H9 (cell line): ENCODE measurements at regions not wholly inside any gene's neighbourhood (a gene's known extent, or its start where the extent isn't known, plus 50 kb on each side); places are given as distances from the start of the nearest gene placed in this dataset.

Source experiments
- DNase-seq: peaks from one replicate; pipeline ENCODE4 v3.0.0-alpha.2; 2017
- H2AFZ ChIP-seq: one replicate; pipeline ENCODE4 v1.6.1; 2013; ENCODE audit warnings: mild to moderate bottlenecking, low read length, control low read depth, moderate library complexity
- H2AK5ac ChIP-seq: 2 replicates; pipeline ENCODE4 v1.6.1; 2013; ENCODE audit warnings: low read length, control low read depth, mixed read lengths; ENCODE audit not compliant: insufficient read length
- H2BK120ac ChIP-seq: one replicate; pipeline ENCODE4 v1.6.1; 2013; ENCODE audit warnings: low read depth, mild to moderate bottlenecking, low read length, control low read depth, inconsistent platforms; ENCODE audit not compliant: poor library complexity, severe bottlenecking
- H2BK12ac ChIP-seq: 2 replicates; pipeline ENCODE4 v1.6.1; 2013; ENCODE audit warnings: low read length, control low read depth, mixed read lengths, low read depth; ENCODE audit not compliant: insufficient read length
- H2BK15ac ChIP-seq: 2 replicates; pipeline ENCODE4 v1.6.1; 2013; ENCODE audit warnings: low read depth, low read length, control low read depth
- H2BK20ac ChIP-seq: one replicate; pipeline ENCODE4 v1.6.1; 2013; ENCODE audit warnings: low read depth, mild to moderate bottlenecking, low read length, control low read depth, inconsistent platforms; ENCODE audit not compliant: poor library complexity, severe bottlenecking
- H2BK5ac ChIP-seq: 2 replicates; pipeline ENCODE4 v1.6.1; 2013; ENCODE audit warnings: low read length, control low read depth, mixed read lengths; ENCODE audit not compliant: insufficient read length
- H3K14ac ChIP-seq: 2 replicates; pipeline ENCODE4 v1.6.1; 2013; ENCODE audit warnings: low read length, control low read depth; ENCODE audit not compliant: insufficient read depth
- H3K18ac ChIP-seq: 2 replicates; pipeline ENCODE4 v1.6.1; 2013; ENCODE audit warnings: low read depth, mild to moderate bottlenecking, mixed read lengths, low read length, control low read depth; ENCODE audit not compliant: insufficient read length
- H3K23ac ChIP-seq: 2 replicates; pipeline ENCODE4 v1.6.1; 2013; ENCODE audit warnings: low read length, control low read depth, mixed read lengths, low read depth; ENCODE audit not compliant: insufficient read length
- H3K23me2 ChIP-seq: 2 replicates; pipeline ENCODE4 v1.6.1; 2013; ENCODE audit warnings: low read depth, mild to moderate bottlenecking, mixed read lengths, low read length, control low read depth; ENCODE audit not compliant: insufficient read length, poor library complexity, severe bottlenecking
- H3K27ac ChIP-seq: 2 replicates; pipeline ENCODE4 v1.5.1; 2013; ENCODE audit warnings: low read length, control low read depth, mixed read lengths, low read depth; ENCODE audit not compliant: insufficient read length
- H3K27me3 ChIP-seq: 2 replicates; pipeline ENCODE4 v1.6.1; 2013; ENCODE audit warnings: low read length, control low read depth, inconsistent platforms; ENCODE audit not compliant: insufficient read depth
- H3K4ac ChIP-seq: 2 replicates; pipeline ENCODE4 v1.6.1; 2013; ENCODE audit warnings: low read depth, mild to moderate bottlenecking, control low read depth, inconsistent platforms, low read length, moderate library complexity
- H3K4me1 ChIP-seq: 2 replicates; pipeline ENCODE4 v1.6.1; 2013; ENCODE audit warnings: low read length, control low read depth, inconsistent platforms; ENCODE audit not compliant: insufficient read depth
- H3K4me2 ChIP-seq: 2 replicates; pipeline ENCODE4 v1.6.1; 2013; ENCODE audit warnings: low read length, control low read depth, mixed read lengths; ENCODE audit not compliant: insufficient read length, insufficient read depth
- H3K56ac ChIP-seq: 2 replicates; pipeline ENCODE4 v1.6.1; 2013; ENCODE audit warnings: low read depth, mild to moderate bottlenecking, mixed read lengths, low read length, control low read depth; ENCODE audit not compliant: insufficient read length
- H3K79me1 ChIP-seq: 2 replicates; pipeline ENCODE4 v1.6.1; 2013; ENCODE audit warnings: low read depth, mild to moderate bottlenecking, moderate library complexity, low read length, control low read depth, inconsistent platforms; ENCODE audit not compliant: insufficient read depth, poor library complexity, severe bottlenecking
- H3K79me2 ChIP-seq: 2 replicates; pipeline ENCODE4 v1.6.1; 2013; ENCODE audit warnings: low read length, control low read depth, inconsistent platforms; ENCODE audit not compliant: insufficient read depth
- H3K9ac ChIP-seq: 2 replicates; pipeline ENCODE4 v1.6.1; 2013; ENCODE audit warnings: low read length, control low read depth, mixed read lengths; ENCODE audit not compliant: insufficient read length; ENCODE audit errors: extremely low read depth
- H3K9me3 ChIP-seq: one replicate; pipeline ENCODE4 v1.6.1; 2013; ENCODE audit warnings: low read depth, low read length, inconsistent platforms; ENCODE audit not compliant: control insufficient read depth
- H3T11ph ChIP-seq: one replicate; pipeline ENCODE4 v1.6.1; 2013; ENCODE audit warnings: mild to moderate bottlenecking, low read length, control low read depth, inconsistent platforms
- H4K20me1 ChIP-seq: one replicate; pipeline ENCODE4 v1.6.1; 2013; ENCODE audit not compliant: control insufficient read depth, insufficient read length, insufficient read depth
- H4K5ac ChIP-seq: 2 replicates; pipeline ENCODE4 v1.6.1; 2013; ENCODE audit warnings: low read depth, mild to moderate bottlenecking, mixed read lengths, low read length, control low read depth; ENCODE audit not compliant: insufficient read length
- H4K8ac ChIP-seq: replicated peaks from 2 replicates; pipeline ENCODE4 v1.6.1; 2013; ENCODE audit warnings: low read length, control low read depth, mixed read lengths, low read depth; ENCODE audit not compliant: insufficient read length
- H4K91ac ChIP-seq: 2 replicates; pipeline ENCODE4 v1.6.1; 2013; ENCODE audit warnings: low read depth, mild to moderate bottlenecking, moderate library complexity, mixed read lengths, low read length, control low read depth; ENCODE audit not compliant: insufficient read length
- H3K27ac Mint-ChIP-seq, 3 experiments: 2 replicates in 2 of 3; 3 replicates in 1 of 3; pipeline ENCODE4 v1.8.0; 2020 to 2021; ENCODE audit warnings: mixed read lengths in 3 of 3, mild to moderate bottlenecking in 1 of 3, moderate library complexity in 1 of 3
- H3K27me3 Mint-ChIP-seq: 2 replicates; pipeline ENCODE4 v1.8.0; 2021; ENCODE audit warnings: low read depth, mild to moderate bottlenecking, moderate library complexity, mixed read lengths
- H3K36me3 Mint-ChIP-seq, 3 experiments: 2 replicates in 2 of 3; 3 replicates in 1 of 3; pipeline ENCODE4 v1.8.0; 2020 to 2021; ENCODE audit warnings: low read depth in 3 of 3, mixed read lengths in 3 of 3; ENCODE audit not compliant: insufficient read depth in 1 of 3
- H3K4me1 Mint-ChIP-seq, 2 experiments: 2 replicates each; pipeline ENCODE4 v1.8.0; 2020; ENCODE audit warnings: mixed read lengths in 2 of 2
- H3K4me3 Mint-ChIP-seq, 2 experiments: 2 replicates in 1 of 2; 3 replicates in 1 of 2; pipeline ENCODE4 v1.8.0; 2020 to 2021; ENCODE audit warnings: mild to moderate bottlenecking in 2 of 2, mixed read lengths in 2 of 2, moderate library complexity in 1 of 2
- H3K9me3 Mint-ChIP-seq, 2 experiments: 2 replicates in 1 of 2; 3 replicates in 1 of 2; pipeline ENCODE4 v1.8.0; 2020; ENCODE audit warnings: mild to moderate bottlenecking in 2 of 2, mixed read lengths in 2 of 2, moderate library complexity in 1 of 2
- CTCF ChIP-seq: fragments of 200-600 bp; sonication (generic); conservative IDR thresholded peaks from 3 replicates; pipeline ENCODE4 v1.8.0; 2021; ENCODE audit warnings: antibody characterized with exemption, mild to moderate bottlenecking
- WGBS: extraction: QIAGEN DNeasy Blood & Tissue Kit; methylation state at CpG from one replicate; pipeline ENCODE4 v1.1.7; 2013; ENCODE audit warnings: missing lambda C conversion rate, low lambda C conversion rate, mixed read lengths; ENCODE audit not compliant: insufficient read length; ENCODE audit errors: extremely low coverage; 5-methylcytosine and 5-hydroxymethylcytosine counted together

- no peaks in the 10 kb centered on the region for H3K9me3 Mint-ChIP-seq
- Histone ChIP-seq H3K56ac (no peak overlapping the region), H2AFZ (no peak overlapping the region), H2BK20ac (no peak overlapping the region), H3K23me2 (no peaks in the 10 kb centered on the region), H3K9ac (no peak overlapping the region), H3K79me2 (no peaks in the 10 kb centered on the region), H3K18ac (no peak overlapping the region), H4K91ac (no peak overlapping the region), H2BK120ac (no peak overlapping the region), H2AK5ac (no peak overlapping the region), H2BK12ac (no peak overlapping the region), H4K20me1 (no peaks in the 10 kb centered on the region), H2BK5ac (no peak overlapping the region), H3K27ac (no peak overlapping the region), H3K23ac (no peak overlapping the region), H3K79me1 (no peaks in the 10 kb centered on the region), H3K4me1 (no peaks in the 10 kb centered on the region), H4K8ac (no peak overlapping the region), H3K14ac (no peak overlapping the region), H3K4me2 (no peak overlapping the region), H3K27me3 (peaks cover 3% of the 10 kb centered on the region; the same call in 1 of the 2 replicates), H3T11ph (no peak overlapping the region), H3K4ac (no peak overlapping the region), H4K5ac (no peak overlapping the region), H2BK15ac (no peak overlapping the region), H3K9me3 (no peaks in the 10 kb centered on the region)
- peaks cover 7% of the 10 kb centered on the region for H3K27me3 Mint-ChIP-seq
- TF ChIP-seq CTCF: no peak
- WGBS: no CpG with 5 or more reads among the region's 8 CpGs
- H3K4me1 Mint-ChIP-seq: no peaks in the 10 kb centered on the region
- no peaks in the 10 kb centered on the region for H3K36me3 Mint-ChIP-seq
- no peak overlapping the region; a peak in 1 of 7 replicates for H3K27ac Mint-ChIP-seq
- no peak for DNase-seq
- no peak overlapping the region for H3K4me3 Mint-ChIP-seq
Measured at GRCh38 chr10:43869669-43870322, 221.1 kb upstream of the ZNF32 start.
